GM12892 (cell line): ENCODE measurements at regions not wholly inside any gene's neighbourhood (a gene's known extent, or its start where the extent isn't known, plus 50 kb on each side); places are given as distances from the start of the nearest gene placed in this dataset.

Experiments used
- POLR2A ChIP-seq: IDR thresholded peaks from 2 replicates; pipeline ENCODE4 v1.6.1; 2011; ENCODE audit warnings: low read depth, low read length, control low read depth
- POLR2AphosphoS5 ChIP-seq: IDR thresholded peaks from 2 replicates; pipeline ENCODE4 v1.6.1; 2011; ENCODE audit warnings: low read depth, low read length, control low read depth

- no peak for TF ChIP-seq POLR2A
- no peak for TF ChIP-seq POLR2AphosphoS5
Observed at GRCh38 chr7:7125963-7126362, 56.4 kb upstream of the C1GALT1 start.
